OCI-LY7 (cell line): ENCODE measurements at regions not wholly inside any gene's neighbourhood (a gene's known extent, or its start where the extent isn't known, plus 50 kb on each side); places are given as distances from the start of the nearest gene placed in this dataset.
A peak's percentile ranks its signal among the peaks of the same experiment; 100 is the strongest.

Experiments used
- BruUV-seq: library from RNA; stranded (reverse); fragments of 400-500 nt; replicated peaks from 2 replicates; lab custom pipeline; 2021; lab: Mats Ljungman, UMichigan
- CTCF ChIA-PET: fragments of 300-600 bp; sonication (Branson Sonifier 250); formaldehyde crosslinking; loops from one replicate; lab custom pipeline; 2022; ENCODE audit warnings: antibody characterized with exemption; ENCODE audit not compliant: unreplicated experiment; lab: Charles Lee
- POLR2A ChIA-PET: fragments of 300-600 bp; sonication (Branson Sonifier 250); formaldehyde crosslinking; loops from one replicate; lab custom pipeline; 2022; ENCODE audit warnings: antibody characterized with exemption; lab: Charles Lee
- DNase-seq: peaks from one replicate; pipeline ENCODE4 v3.0.0-alpha.2; 2015; ENCODE audit warnings: low spot score
- H2AFZ ChIP-seq: fragments of 200-600 bp; sonication (generic), shearing (Covaris generic); 2 replicates; pipeline ENCODE4 v1.6.1; 2014; ENCODE audit warnings: mild to moderate bottlenecking, antibody characterized with exemption, low read length, moderate library complexity
- H3K27ac ChIP-seq: fragments of 200-600 bp; sonication (generic); 2 replicates; pipeline ENCODE4 v1.5.1; 2014; ENCODE audit warnings: mixed run types, low read depth, mild to moderate bottlenecking, moderate library complexity, low read length, inconsistent platforms; ENCODE audit not compliant: poor library complexity, severe bottlenecking
- H3K36me3 ChIP-seq: fragments of 200-600 bp; sonication (generic); 2 replicates; pipeline ENCODE4 v1.6.1; 2014; ENCODE audit warnings: mild to moderate bottlenecking, antibody characterized with exemption, low read length, moderate library complexity, mixed read lengths; ENCODE audit not compliant: insufficient read depth
- H3K4me1 ChIP-seq: fragments of 200-600 bp; sonication (generic); 2 replicates; pipeline ENCODE4 v1.5.1; 2014; ENCODE audit warnings: mild to moderate bottlenecking, low read length; ENCODE audit not compliant: insufficient read depth, poor library complexity, severe bottlenecking
- H3K4me2 ChIP-seq: fragments of 200-600 bp; sonication (generic); 2 replicates; pipeline ENCODE4 v1.6.1; 2014; ENCODE audit warnings: mild to moderate bottlenecking, low read length
- H3K4me3 ChIP-seq: fragments of 200-600 bp; sonication (generic); 2 replicates; pipeline ENCODE4 v1.5.1; 2014; ENCODE audit warnings: mild to moderate bottlenecking, low read depth, low read length; ENCODE audit not compliant: poor library complexity, severe bottlenecking
- H3K79me2 ChIP-seq: fragments of 200-600 bp; sonication (generic); 2 replicates; pipeline ENCODE4 v1.6.1; 2016; ENCODE audit warnings: low read depth, mild to moderate bottlenecking, low read length, moderate library complexity, mixed read lengths; ENCODE audit not compliant: insufficient read depth
- H3K9me2 ChIP-seq: fragments of 200-600 bp; sonication (generic); 2 replicates; pipeline ENCODE4 v1.6.1; 2016; ENCODE audit warnings: mild to moderate bottlenecking, low read length, mixed read lengths; ENCODE audit not compliant: insufficient read depth
- H3K9me3 ChIP-seq: fragments of 200-600 bp; sonication (generic); 2 replicates; pipeline ENCODE4 v1.6.1; 2014; ENCODE audit warnings: mild to moderate bottlenecking, mixed run types, low read length, mixed read lengths
- H4K20me1 ChIP-seq: fragments of 200-600 bp; sonication (generic); 2 replicates; pipeline ENCODE4 v1.6.1; 2014; ENCODE audit warnings: mild to moderate bottlenecking, antibody characterized with exemption, low read length, moderate library complexity, mixed read lengths; ENCODE audit not compliant: insufficient read depth
- EZH2phosphoT487 ChIP-seq: fragments of 200-600 bp; sonication (generic); IDR thresholded peaks from 2 replicates; pipeline ENCODE4 v1.6.1; 2018; ENCODE audit warnings: low read depth, borderline replicate concordance, mild to moderate bottlenecking, mixed run types, antibody characterized with exemption, low read length, moderate library complexity, mixed read lengths
- intact Hi-C: fragments of 100-400 bp; cut with micrococcal nuclease; formaldehyde crosslinking; loops from one replicate; pipeline ENCODE4 v1.10.0; 2022; ENCODE audit not compliant: unreplicated experiment
- TF ChIP-seq, protein P1 (sequence below): fragments of 200-600 bp; sonication (generic); conservative IDR thresholded peaks from 2 replicates; pipeline ENCODE4 v1.5.1; 2014; ENCODE audit warnings: mild to moderate bottlenecking, antibody characterized with exemption, low read length, moderate library complexity, mixed read lengths

DNA sequence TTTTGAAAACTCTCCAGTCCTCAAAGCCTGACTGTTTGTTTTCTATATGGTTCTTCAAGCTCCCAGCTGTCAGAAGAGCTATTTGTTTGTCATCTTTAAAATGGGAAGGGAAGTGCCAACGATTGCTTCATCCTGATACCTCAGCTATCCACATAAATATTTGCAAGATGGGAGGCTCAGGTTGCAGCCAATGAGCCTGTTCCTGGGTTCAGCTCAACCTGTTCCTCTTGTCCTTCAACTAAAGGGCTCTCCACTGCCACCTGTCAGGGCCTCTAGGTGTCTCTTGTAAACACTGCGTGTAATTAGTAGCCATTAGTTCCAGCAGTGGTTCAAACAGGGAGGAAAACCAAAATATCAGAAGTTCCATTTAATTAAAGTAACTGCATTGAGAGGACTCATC lies 445.1 kb downstream of the AJAP1 start:
- Histone ChIP-seq H3K36me3 (no peaks in the 10 kb centered on the region; the same call in 1 of the 2 replicates), H3K79me2 (no peaks in the 10 kb centered on the region), H3K9me3 (peaks cover 3% of the 10 kb centered on the region; the same call in 1 of the 2 replicates), H3K4me3 (no peak overlapping the region), H3K4me2 (no peak overlapping the region), H4K20me1 (no peaks in the 10 kb centered on the region), H3K27ac (no peak overlapping the region), H2AFZ (no peak overlapping the region), H3K9me2 (no peaks in the 10 kb centered on the region), H3K4me1 (no peaks in the 10 kb centered on the region)
- POLR2A ChIA-PET: interaction anchor here (1.3 kb wide), 1 partner anchor 330 kb away, joined by 3 read pairs; no protein-coding TSS in a partner anchor
- no TSS peak for BruUV-seq
- CTCF ChIA-PET: no interaction called here
- DNase-seq: peak; percentile 10
- no peak for TF ChIP-seq EZH2phosphoT487
- TF ChIP-seq, protein P1, sequence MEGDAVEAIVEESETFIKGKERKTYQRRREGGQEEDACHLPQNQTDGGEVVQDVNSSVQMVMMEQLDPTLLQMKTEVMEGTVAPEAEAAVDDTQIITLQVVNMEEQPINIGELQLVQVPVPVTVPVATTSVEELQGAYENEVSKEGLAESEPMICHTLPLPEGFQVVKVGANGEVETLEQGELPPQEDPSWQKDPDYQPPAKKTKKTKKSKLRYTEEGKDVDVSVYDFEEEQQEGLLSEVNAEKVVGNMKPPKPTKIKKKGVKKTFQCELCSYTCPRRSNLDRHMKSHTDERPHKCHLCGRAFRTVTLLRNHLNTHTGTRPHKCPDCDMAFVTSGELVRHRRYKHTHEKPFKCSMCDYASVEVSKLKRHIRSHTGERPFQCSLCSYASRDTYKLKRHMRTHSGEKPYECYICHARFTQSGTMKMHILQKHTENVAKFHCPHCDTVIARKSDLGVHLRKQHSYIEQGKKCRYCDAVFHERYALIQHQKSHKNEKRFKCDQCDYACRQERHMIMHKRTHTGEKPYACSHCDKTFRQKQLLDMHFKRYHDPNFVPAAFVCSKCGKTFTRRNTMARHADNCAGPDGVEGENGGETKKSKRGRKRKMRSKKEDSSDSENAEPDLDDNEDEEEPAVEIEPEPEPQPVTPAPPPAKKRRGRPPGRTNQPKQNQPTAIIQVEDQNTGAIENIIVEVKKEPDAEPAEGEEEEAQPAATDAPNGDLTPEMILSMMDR: peak; percentile 35; the same call in 1 of the 2 replicates
- intact Hi-C loops: no loop called here

DNA sequence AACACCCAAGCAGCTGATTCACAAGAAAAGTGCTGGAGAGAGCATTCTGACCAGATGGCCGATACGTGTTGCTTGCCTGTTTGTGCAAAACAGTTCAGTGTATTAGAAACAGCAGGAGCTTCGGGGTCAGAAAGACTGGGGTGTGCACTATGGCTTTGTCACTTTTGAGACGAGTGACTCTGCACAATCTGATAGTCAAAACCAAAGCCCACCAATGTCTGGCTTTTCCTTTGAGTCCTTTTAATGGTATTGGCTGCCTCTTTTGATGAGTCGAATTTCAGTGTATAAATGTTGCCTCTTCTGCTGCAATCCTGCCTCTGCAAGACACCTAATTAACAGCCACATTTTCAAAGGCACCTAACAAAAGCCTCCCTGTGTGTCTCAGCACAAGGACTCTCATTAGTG lies 444.6 kb downstream of the AJAP1 start:
- Histone ChIP-seq H3K79me2 (no peaks in the 10 kb centered on the region), H3K4me2 (no peak overlapping the region), H3K4me1 (no peaks in the 10 kb centered on the region), H3K4me3 (no peak overlapping the region), H2AFZ (no peak overlapping the region), H4K20me1 (no peaks in the 10 kb centered on the region), H3K9me2 (no peaks in the 10 kb centered on the region), H3K9me3 (peaks cover 8% of the 10 kb centered on the region; the same call in 1 of the 2 replicates), H3K36me3 (no peaks in the 10 kb centered on the region), H3K27ac (no peak overlapping the region)
- no TSS peak for BruUV-seq
- TF ChIP-seq, protein P1: no peak
- TF ChIP-seq EZH2phosphoT487: no peak
- DNase-seq: no peak
- CTCF ChIA-PET: no interaction called here
- intact Hi-C loops: no loop called here
- POLR2A ChIA-PET: interaction anchor here (1.3 kb wide), 1 partner anchor 330 kb away, joined by 3 read pairs; no protein-coding TSS in a partner anchor

DNA sequence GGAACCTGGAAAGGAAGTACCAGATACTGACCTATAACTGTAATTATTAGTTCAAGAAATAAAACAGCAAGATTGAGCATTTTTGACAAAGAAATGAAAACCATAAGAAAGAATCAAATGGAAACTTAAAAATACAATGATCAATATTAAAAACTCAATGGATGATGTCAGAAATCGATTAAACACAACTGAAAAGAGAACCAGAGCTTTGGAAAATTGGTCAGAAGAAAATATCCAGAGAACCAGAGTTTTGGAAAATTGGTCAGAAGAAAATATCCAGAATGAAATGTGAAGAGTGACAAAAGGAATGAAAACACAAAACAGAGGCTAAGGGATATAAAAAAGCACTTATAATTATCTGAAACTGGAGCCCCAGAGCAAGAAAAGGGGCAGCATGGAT lies 438.6 kb downstream of the AJAP1 start:
- Histone ChIP-seq H2AFZ (no peak overlapping the region), H3K36me3 (no peaks in the 10 kb centered on the region), H3K79me2 (no peaks in the 10 kb centered on the region), H3K4me1 (peaks cover 11% of the 10 kb centered on the region), H3K27ac (no peak overlapping the region), H3K4me3 (no peak overlapping the region), H3K4me2 (no peak overlapping the region), H3K9me3 (peaks cover 19% of the 10 kb centered on the region; the same call in 1 of the 2 replicates), H3K9me2 (no peaks in the 10 kb centered on the region), H4K20me1 (no peaks in the 10 kb centered on the region)
- ChIA-PET CTCF (no interaction called here), POLR2A (interaction anchor here (0.5 kb wide), 1 partner anchor 19 kb away, joined by 4 read pairs; no protein-coding TSS in a partner anchor)
- intact Hi-C loops: no loop called here
- DNase-seq: no peak
- BruUV-seq: no TSS peak
- no peak for TF ChIP-seq EZH2phosphoT487
- TF ChIP-seq, protein P1: no peak
